Stomach (tissue), 8 donors: ENCODE measurements at regions not wholly inside any gene's neighbourhood (a gene's known extent, or its start where the extent isn't known, plus 50 kb on each side); places are given as distances from the start of the nearest gene placed in this dataset.

Source experiments
- DNase-seq, 2 donors: peaks; one replicate each; pipeline versions ENCODE4 v3.0.0 to v3.0.0-alpha.2; 2013 to 2019
- H3K27ac ChIP-seq, 5 donors: fragments of 200-600 bp in 4 of 5; sonication (generic) in 4 of 5; one replicate each; pipeline ENCODE4 v1.5.1; 2013 to 2019; ENCODE audit warnings: mild to moderate bottlenecking in 1 of 5, moderate library complexity in 1 of 5
- H3K27me3 ChIP-seq, 3 donors: fragments of 200-600 bp; sonication (generic); one replicate each; pipeline ENCODE4 v1.5.1; 2017 to 2019; ENCODE audit warnings: mixed run types in 1 of 3
- H3K36me3 ChIP-seq, 4 donors: fragments of 200-600 bp; sonication (generic); 1 replicate in 3 of 4; 2 replicates in 1 of 4; pipeline ENCODE4 v1.5.1; 2016 to 2019
- H3K4me1 ChIP-seq, 4 donors: fragments of 200-600 bp; sonication (generic); one replicate each; pipeline ENCODE4 v1.5.1; 2016 to 2019
- H3K4me3 ChIP-seq, 4 donors: fragments of 200-600 bp; sonication (generic) in 3 of 4; one replicate each; pipeline ENCODE4 v1.5.1; 2016 to 2019; ENCODE audit warnings: mild to moderate bottlenecking in 1 of 4
- H3K9me3 ChIP-seq, 4 donors: fragments of 200-600 bp; sonication (generic); one replicate each; pipeline ENCODE4 v1.5.1; 2016 to 2019
- CTCF ChIP-seq, 7 experiments: fragments of 450-650 bp in 4 of 7; fragments of 200-600 bp in 3 of 7; sonication (generic) in 3 of 7; IDR thresholded peaks; one replicate each; pipeline ENCODE4 v1.5.1; 2016 to 2019; ENCODE audit warnings: antibody characterized with exemption in 7 of 7, control low read depth in 2 of 7, mild to moderate bottlenecking in 1 of 7
- EP300 ChIP-seq: sonication (generic); formaldehyde crosslinking; IDR thresholded peaks from one replicate; pipeline ENCODE4 v1.6.1; 2017; ENCODE audit warnings: antibody characterized with exemption
- POLR2A ChIP-seq, 4 donors: fragments of 450-650 bp; IDR thresholded peaks; one replicate each; pipeline ENCODE4 v1.6.1; 2016; ENCODE audit warnings: antibody characterized with exemption in 4 of 4, control low read depth in 2 of 4, mild to moderate bottlenecking in 1 of 4, moderate library complexity in 1 of 4
- POLR2AphosphoS5 ChIP-seq, 3 donors: sonication (generic); formaldehyde crosslinking; IDR thresholded peaks; one replicate each; pipeline ENCODE4 v1.6.1; 2016; ENCODE audit warnings: antibody characterized with exemption in 3 of 3
- WGBS, 5 donors: extraction: QIAGEN DNeasy Blood & Tissue Kit in 3 of 5; methylation state at CpG; one replicate each; pipeline versions ENCODE4 v1.1.5 to v1.1.7; 2013 to 2018; 5-methylcytosine and 5-hydroxymethylcytosine counted together
- intact Hi-C: fragments of 100-400 bp; cut with DNase I; formaldehyde crosslinking; loops from one replicate; pipeline ENCODE4 v1.15.1; 2023; ENCODE audit warnings: low total_unique reads
- donor health status: healthy with polysubstance abuse.
- donor health status: Bipolar disorder and iron deficiency.
- donor health status: healthy.

GRCh38 chr5:167969998-167970397 is 321.4 kb upstream of the WWC1 start:
- H3K27ac ChIP-seq, result no peak overlapping the region
- no peak for TF ChIP-seq EP300
- no peak for TF ChIP-seq CTCF (IDR thresholded peaks at IDR 0.05)
- no peak for TF ChIP-seq POLR2A (IDR thresholded peaks at IDR 0.05)
- TF ChIP-seq POLR2AphosphoS5 (IDR thresholded peaks at IDR 0.05), result no peak
- no peak for DNase-seq
- intact Hi-C loops, result no loop called here
- WGBS, 5 donors, result 40 to 57% (median 54%) methylated on average over 4 of the region's 4 CpGs
- no peaks in the 10 kb centered on the region for H3K9me3 ChIP-seq
- H3K36me3 ChIP-seq, result no peaks in the 10 kb centered on the region
- no peak overlapping the region for H3K4me3 ChIP-seq
- no peaks in the 10 kb centered on the region for H3K4me1 ChIP-seq
- no peaks in the 10 kb centered on the region for H3K27me3 ChIP-seq

GRCh38 chr5:167971706-167972105 is 319.7 kb upstream of the WWC1 start:
- no peaks in the 10 kb centered on the region for H3K4me1 ChIP-seq
- no peaks in the 10 kb centered on the region for H3K9me3 ChIP-seq
- no peaks in the 10 kb centered on the region for H3K27me3 ChIP-seq
- 81 to 98% (median 91%) methylated on average over 3 of the region's 3 CpGs for WGBS, 5 donors
- DNase-seq, result no peak
- no peaks in the 10 kb centered on the region for H3K36me3 ChIP-seq
- TF ChIP-seq POLR2AphosphoS5 (IDR thresholded peaks at IDR 0.05) (no peak), CTCF (IDR thresholded peaks at IDR 0.05) (no peak), EP300 (no peak), POLR2A (IDR thresholded peaks at IDR 0.05) (no peak)
- intact Hi-C loops, result no loop called here
- no peak overlapping the region for H3K4me3 ChIP-seq
- no peak overlapping the region for H3K27ac ChIP-seq

- TF ChIP-seq CTCF (IDR thresholded peaks at IDR 0.05) (no peak), EP300 (no peak), POLR2A (IDR thresholded peaks at IDR 0.05) (no peak), POLR2AphosphoS5 (IDR thresholded peaks at IDR 0.05) (no peak)
- WGBS, 5 donors, result 69 to 84% (median 77%) methylated on average over 4 of the region's 4 CpGs
- intact Hi-C loops, result no loop called here
- H3K9me3 ChIP-seq, result no peaks in the 10 kb centered on the region
- H3K27me3 ChIP-seq, result no peaks in the 10 kb centered on the region
- H3K4me3 ChIP-seq, result no peak overlapping the region
- H3K36me3 ChIP-seq, result no peaks in the 10 kb centered on the region
- H3K27ac ChIP-seq, result no peak overlapping the region
- DNase-seq, result no peak
- no peaks in the 10 kb centered on the region for H3K4me1 ChIP-seq
Measured at GRCh38 chr5:167973126-167973525, 318.3 kb upstream of the WWC1 start.

- Histone ChIP-seq H3K4me3 (no peak overlapping the region), H3K4me1 (no peaks in the 10 kb centered on the region), H3K27ac (no peak overlapping the region), H3K36me3 (no peaks in the 10 kb centered on the region), H3K9me3 (no peaks in the 10 kb centered on the region), H3K27me3 (peaks cover 0 to 18% (median 0%) of the 10 kb centered on the region in 3 donors)
- intact Hi-C loops, result no loop called here
- DNase-seq, result no peak
- 18 to 64% (median 53%) methylated on average over 1 of the region's 1 CpG for WGBS, 5 donors
- TF ChIP-seq CTCF (IDR thresholded peaks at IDR 0.05) (no peak), EP300 (no peak), POLR2AphosphoS5 (IDR thresholded peaks at IDR 0.05) (no peak), POLR2A (IDR thresholded peaks at IDR 0.05) (no peak)
Measured at GRCh38 chr5:167984951-167985350, 306.5 kb upstream of the WWC1 start.
